ENCODE measurements at regions not wholly inside any gene's neighbourhood (a gene's known extent, or its start where the extent isn't known, plus 50 kb on each side); places are given as distances from the start of the nearest gene placed in this dataset.

GRCh38 chr3:187845826-187846225, 100.6 kb upstream of the BCL6 start:
- no peak for TF ChIP-seq CTCF (IDR thresholded peaks at IDR 0.05; ENCODE audit: insufficient read depth, low read length, missing control alignments)
- CTCF ChIA-PET = no interaction called here
- POLR2A ChIA-PET = no interaction called here
- no peak for DNase-seq (ENCODE audit: low read depth, low spot score)
- no peak overlapping the region for H3K4me3 ChIP-seq (ENCODE audit: low read depth, low read length)

- DNase-seq (ENCODE audit: low read depth, low spot score) = no peak
- ChIA-PET POLR2A (no interaction called here), CTCF (no interaction called here)
- no peak overlapping the region for H3K4me3 ChIP-seq (ENCODE audit: low read depth, low read length)
- TF ChIP-seq CTCF (IDR thresholded peaks at IDR 0.05; ENCODE audit: insufficient read depth, low read length, missing control alignments) = no peak
These were observed 103.1 kb upstream of the BCL6 start for GRCh38 chr3:187848401-187848800.

GRCh38 chr3:187849016-187849654, 103.9 kb upstream of the BCL6 start:
- ChIA-PET POLR2A (no interaction called here), CTCF (no interaction called here)
- no peak for DNase-seq (ENCODE audit: low read depth, low spot score)

GRCh38 chr3:187850258-187850921, 105.1 kb upstream of the BCL6 start:
- CTCF ChIA-PET = no interaction called here
- POLR2A ChIA-PET = no interaction called here
- H3K4me3 ChIP-seq (ENCODE audit: low read depth, low read length) = no peak overlapping the region

More at GRCh38 chr3:187849016-187849654, 103.9 kb upstream of the BCL6 start:
- no peak for TF ChIP-seq CTCF (IDR thresholded peaks at IDR 0.05; ENCODE audit: insufficient read depth, low read length, missing control alignments)
- no peak overlapping the region for H3K4me3 ChIP-seq (ENCODE audit: low read depth, low read length)

GRCh38 chr3:187852842-187853730, 107.8 kb upstream of the BCL6 start:
- no peak overlapping the region for H3K4me3 ChIP-seq (ENCODE audit: low read depth, low read length)
- POLR2A ChIA-PET = no interaction called here
- DNase-seq (ENCODE audit: low read depth, low spot score) = no peak
- CTCF ChIA-PET = no interaction called here
- TF ChIP-seq CTCF (IDR thresholded peaks at IDR 0.05; ENCODE audit: insufficient read depth, low read length, missing control alignments) = no peak

More at GRCh38 chr3:187850258-187850921, 105.1 kb upstream of the BCL6 start:
- no peak for DNase-seq (ENCODE audit: low read depth, low spot score)
- no peak for TF ChIP-seq CTCF (IDR thresholded peaks at IDR 0.05; ENCODE audit: insufficient read depth, low read length, missing control alignments)

DNA sequence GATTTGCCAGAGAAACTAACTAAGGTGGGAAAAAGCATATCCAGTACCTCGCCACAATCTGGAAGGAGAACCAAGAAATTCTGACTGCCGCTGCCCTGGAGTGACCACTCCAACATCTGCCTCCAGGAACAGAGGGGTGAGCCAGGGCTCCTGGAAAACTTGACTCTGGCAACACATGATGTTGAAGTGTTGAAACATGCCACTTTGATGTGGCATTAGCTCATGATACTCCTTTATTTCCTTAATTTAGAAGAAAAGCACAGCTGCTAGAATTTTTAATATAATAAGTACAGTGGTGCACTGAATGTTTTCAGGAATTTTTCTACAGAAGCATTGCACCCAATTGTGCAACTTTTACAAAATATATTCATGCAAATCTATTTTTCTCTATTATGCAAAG, 109.9 kb upstream of the BCL6 start:
- H3K4me3 ChIP-seq (ENCODE audit: low read depth, low read length) = no peak overlapping the region
- CTCF ChIA-PET = no interaction called here
- no peak for TF ChIP-seq CTCF (IDR thresholded peaks at IDR 0.05; ENCODE audit: insufficient read depth, low read length, missing control alignments)
- no peak for DNase-seq (ENCODE audit: low read depth, low spot score)
- POLR2A ChIA-PET = no interaction called here
